ENCODE measurements at regions not wholly inside any gene's neighbourhood (a gene's known extent, or its start where the extent isn't known, plus 50 kb on each side); places are given as distances from the start of the nearest gene placed in this dataset.
"Not testable (repeated sequence)": the region's sequence is repeated elsewhere in the genome, so short reads cannot be mapped to it uniquely, and the experiment has no call there.

- Mint-ChIP-seq H3K9me3 (no peaks in the 10 kb centered on the region), H3K4me3 (no peak overlapping the region), H3K27ac (no peak overlapping the region), H3K27me3 (no peaks in the 10 kb centered on the region), H3K36me3 (peaks cover 1% of the 10 kb centered on the region), H3K4me1 (no peaks in the 10 kb centered on the region)
These were observed 65.3 kb downstream of the CUZD1 start for GRCh38 chr10:122780391-122780790.

DNA sequence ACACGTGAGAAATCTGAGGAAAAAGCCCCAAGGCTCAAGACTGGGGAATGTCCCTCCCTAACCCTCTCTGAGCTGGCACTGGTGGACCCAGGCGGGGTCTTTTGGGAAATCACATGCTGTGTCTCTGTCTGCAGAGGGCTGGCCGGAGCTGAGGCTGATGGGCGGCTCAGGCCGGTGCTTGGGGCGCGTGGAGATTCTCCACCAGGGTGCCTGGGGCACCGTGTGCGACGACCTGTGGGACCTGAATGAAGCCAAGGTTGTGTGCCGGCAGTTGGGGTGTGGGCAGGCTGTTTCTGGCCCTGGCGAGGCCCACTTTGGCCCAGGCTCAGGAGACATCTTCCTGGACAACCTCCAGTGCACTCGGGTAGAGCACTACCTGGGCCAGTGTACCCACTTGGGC is 65.7 kb downstream of the CUZD1 start:
- Mint-ChIP-seq H3K27me3 (no peaks in the 10 kb centered on the region), H3K4me3 (no peak overlapping the region), H3K36me3 (peaks cover 1% of the 10 kb centered on the region), H3K9me3 (no peaks in the 10 kb centered on the region), H3K4me1 (no peaks in the 10 kb centered on the region), H3K27ac (no peak overlapping the region)

GRCh38 chr10:122777515-122778059 is 68.1 kb downstream of the CUZD1 start:
- no peaks in the 10 kb centered on the region for H3K4me1 Mint-ChIP-seq
- peaks cover 0 to 2% (median 0%) of the 10 kb centered on the region in 3 donors for H3K9me3 Mint-ChIP-seq
- H3K4me3 Mint-ChIP-seq, result no peak overlapping the region
- H3K27me3 Mint-ChIP-seq, result peaks cover 3% of the 10 kb centered on the region
- no peak overlapping the region for H3K27ac Mint-ChIP-seq
- peaks cover 1% of the 10 kb centered on the region for H3K36me3 Mint-ChIP-seq

DNA sequence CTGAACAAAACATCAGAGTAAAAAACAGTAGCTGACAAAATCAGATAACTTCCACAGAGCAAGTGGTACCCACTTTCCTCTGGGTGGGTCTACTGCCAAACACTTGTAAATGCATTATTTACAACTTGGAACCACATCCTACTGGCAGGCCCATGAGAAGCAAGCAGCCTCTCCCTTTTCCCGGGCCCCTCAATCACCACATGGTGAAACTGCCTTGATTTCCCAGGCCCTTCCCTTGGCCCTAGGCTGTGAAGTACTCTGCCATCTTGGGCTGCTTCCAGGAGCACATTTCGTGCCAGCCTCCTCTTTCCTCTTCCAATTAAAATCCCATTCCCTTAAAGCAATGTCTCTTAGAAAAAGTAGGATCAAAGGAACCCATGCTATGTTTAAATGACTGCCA is 71.4 kb downstream of the CUZD1 start:
- Mint-ChIP-seq H3K27ac (no peak overlapping the region), H3K36me3 (peaks cover 1% of the 10 kb centered on the region), H3K9me3 (peaks cover 0 to 4% (median 0%) of the 10 kb centered on the region in 3 donors), H3K4me1 (no peaks in the 10 kb centered on the region), H3K27me3 (peaks cover 3% of the 10 kb centered on the region), H3K4me3 (no peak overlapping the region)

GRCh38 chr10:122771404-122771803 is 71.8 kb upstream of the C10orf120 start:
- H3K36me3 Mint-ChIP-seq, H3K4me1 Mint-ChIP-seq, H3K9me3 Mint-ChIP-seq, H3K27me3 Mint-ChIP-seq, H3K27ac Mint-ChIP-seq: not testable (repeated sequence)
- H3K4me3 Mint-ChIP-seq, result peak overlapping the region in 1 of 4 donors; percentile 52

DNA sequence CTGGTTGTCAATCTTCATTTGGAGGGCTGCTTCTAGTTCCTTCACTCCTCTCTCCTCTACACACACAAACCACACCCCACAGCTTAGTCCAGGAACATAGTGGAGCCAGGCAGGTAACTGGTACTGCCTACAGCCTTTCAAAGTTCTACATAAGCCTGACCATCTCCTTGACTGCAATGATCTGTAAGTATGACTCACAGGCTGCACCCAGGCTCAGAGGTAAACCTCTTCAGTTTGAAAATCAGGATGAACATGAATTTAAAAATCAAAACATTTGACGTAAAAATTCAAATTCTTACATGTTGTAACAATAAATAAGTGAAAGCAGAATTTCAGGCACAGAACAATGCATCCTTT is 68.7 kb upstream of the C10orf120 start:
- Mint-ChIP-seq H3K4me1 (no peaks in the 10 kb centered on the region), H3K27me3 (peaks cover 6% of the 10 kb centered on the region), H3K9me3 (peaks cover 0 to 4% (median 1%) of the 10 kb centered on the region in 3 donors), H3K27ac (no peak overlapping the region), H3K4me3 (no peak overlapping the region), H3K36me3 (no peaks in the 10 kb centered on the region)

- Mint-ChIP-seq H3K4me3 (no peak overlapping the region), H3K27me3 (peaks cover 7% of the 10 kb centered on the region), H3K9me3 (peaks cover 0 to 6% (median 4%) of the 10 kb centered on the region in 3 donors), H3K4me1 (no peaks in the 10 kb centered on the region), H3K27ac (no peak overlapping the region), H3K36me3 (no peaks in the 10 kb centered on the region)
These were observed 68.2 kb upstream of the C10orf120 start for GRCh38 chr10:122767621-122768388.

DNA sequence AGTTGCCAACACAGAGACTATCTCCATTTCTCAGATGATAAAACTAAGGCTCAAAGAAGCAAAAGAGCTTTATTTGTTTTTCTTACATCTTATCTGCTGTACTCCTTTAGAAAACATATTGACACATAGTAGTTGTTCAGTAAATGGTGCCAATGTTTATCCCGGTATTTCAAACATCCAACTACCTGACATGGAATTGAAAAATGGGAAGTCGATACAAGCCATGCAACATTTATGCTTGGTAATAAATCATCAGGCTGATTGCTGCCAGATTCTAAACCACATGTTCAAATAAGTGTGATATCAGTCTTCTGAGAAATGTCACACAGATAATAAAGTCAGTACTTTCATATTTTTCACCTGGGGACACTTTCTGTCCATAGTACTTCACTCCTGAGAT is 65.8 kb upstream of the C10orf120 start:
- no peaks in the 10 kb centered on the region for H3K36me3 Mint-ChIP-seq
- H3K4me1 Mint-ChIP-seq, result no peaks in the 10 kb centered on the region
- no peak overlapping the region for H3K27ac Mint-ChIP-seq
- no peak overlapping the region for H3K4me3 Mint-ChIP-seq
- peaks cover 10% of the 10 kb centered on the region for H3K27me3 Mint-ChIP-seq
- peaks cover 0 to 14% (median 6%) of the 10 kb centered on the region in 3 donors for H3K9me3 Mint-ChIP-seq

GRCh38 chr10:122756656-122757055 is 57.0 kb upstream of the C10orf120 start:
- Mint-ChIP-seq H3K4me1 (no peaks in the 10 kb centered on the region), H3K4me3 (no peak overlapping the region), H3K36me3 (peaks cover 2% of the 10 kb centered on the region), H3K9me3 (peaks cover 1 to 13% (median 10%) of the 10 kb centered on the region in 3 donors), H3K27me3 (no peaks in the 10 kb centered on the region), H3K27ac (no peak overlapping the region)

GRCh38 chr10:122754491-122755235 is 55.0 kb upstream of the C10orf120 start:
- Mint-ChIP-seq H3K4me1 (no peaks in the 10 kb centered on the region), H3K27ac (no peak overlapping the region), H3K4me3 (no peak overlapping the region), H3K27me3 (no peaks in the 10 kb centered on the region), H3K9me3 (peaks cover 1 to 10% (median 9%) of the 10 kb centered on the region in 3 donors), H3K36me3 (peaks cover 2% of the 10 kb centered on the region)

DNA sequence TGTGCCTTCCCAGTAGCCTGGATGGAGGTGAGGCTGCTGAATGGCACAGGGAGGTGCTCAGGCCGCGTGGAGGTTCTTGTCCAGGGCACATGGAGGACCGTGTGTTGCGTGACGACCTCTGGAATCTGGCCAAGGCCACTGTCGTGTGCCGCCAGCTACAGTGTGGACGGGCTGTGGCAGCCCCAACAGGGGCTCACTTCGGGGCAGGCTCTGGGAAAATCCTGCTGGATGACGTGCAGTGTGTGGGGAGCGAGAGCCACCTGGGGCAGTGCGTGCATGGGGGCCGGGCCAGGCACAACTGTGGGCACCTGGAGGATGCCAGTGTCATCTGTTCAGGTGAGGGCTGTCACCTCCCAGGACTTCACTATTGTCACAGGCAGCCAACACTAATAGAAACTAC is 50.2 kb upstream of the C10orf120 start:
- peaks cover 0 to 2% (median 0%) of the 10 kb centered on the region in 3 donors for H3K9me3 Mint-ChIP-seq
- H3K4me1 Mint-ChIP-seq, result no peaks in the 10 kb centered on the region
- peaks cover 3% of the 10 kb centered on the region for H3K27me3 Mint-ChIP-seq
- no peak overlapping the region for H3K4me3 Mint-ChIP-seq
- H3K27ac Mint-ChIP-seq, result no peak overlapping the region
- H3K36me3 Mint-ChIP-seq, result no peaks in the 10 kb centered on the region

Measured in IgD-negative memory B cell (primary cell).